ENCODE measurements at regions not wholly inside any gene's neighbourhood (a gene's known extent, or its start where the extent isn't known, plus 50 kb on each side); places are given as distances from the start of the nearest gene placed in this dataset.
A peak's percentile ranks its signal among the peaks of the same experiment; 100 is the strongest.
"Not testable (repeated sequence)": the region's sequence is repeated elsewhere in the genome, so short reads cannot be mapped to it uniquely, and the experiment has no call there.

- DNase-seq (ENCODE audit: low read depth), result no peak
Measured at GRCh38 chr12:19912991-19913390, 455.3 kb upstream of the PDE3A start.

GRCh38 chr12:19915392-19916195 is 452.7 kb upstream of the PDE3A start:
- peak; percentile 8 for DNase-seq (ENCODE audit: low read depth)

GRCh38 chr12:19916196-19916753 is 452.1 kb upstream of the PDE3A start:
- no peak for DNase-seq (ENCODE audit: low read depth)

- DNase-seq (ENCODE audit: low read depth), result no peak
Measured at GRCh38 chr12:19916974-19917373, 451.4 kb upstream of the PDE3A start.

DNA sequence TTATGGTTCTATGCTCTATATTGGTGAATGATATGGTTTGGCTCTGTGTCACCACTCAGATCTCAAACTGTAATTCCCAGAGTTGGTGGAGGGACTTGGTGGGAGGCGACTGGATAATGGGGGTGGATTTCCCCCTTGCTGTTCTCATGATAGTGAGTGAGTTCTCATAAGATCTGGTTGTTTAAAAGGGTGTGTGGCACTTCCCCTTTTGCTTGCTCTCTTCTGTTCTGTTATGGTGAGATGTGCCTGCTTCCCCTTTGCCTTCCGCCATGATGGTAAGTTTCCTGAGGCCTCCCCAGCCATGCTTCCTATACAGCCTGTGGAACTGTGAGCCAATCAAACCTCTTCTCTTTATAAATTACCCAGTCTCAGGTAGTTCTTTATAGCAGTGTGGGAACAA is 446.6 kb upstream of the PDE3A start:
- not testable (repeated sequence) for DNase-seq (ENCODE audit: low read depth)

DNA sequence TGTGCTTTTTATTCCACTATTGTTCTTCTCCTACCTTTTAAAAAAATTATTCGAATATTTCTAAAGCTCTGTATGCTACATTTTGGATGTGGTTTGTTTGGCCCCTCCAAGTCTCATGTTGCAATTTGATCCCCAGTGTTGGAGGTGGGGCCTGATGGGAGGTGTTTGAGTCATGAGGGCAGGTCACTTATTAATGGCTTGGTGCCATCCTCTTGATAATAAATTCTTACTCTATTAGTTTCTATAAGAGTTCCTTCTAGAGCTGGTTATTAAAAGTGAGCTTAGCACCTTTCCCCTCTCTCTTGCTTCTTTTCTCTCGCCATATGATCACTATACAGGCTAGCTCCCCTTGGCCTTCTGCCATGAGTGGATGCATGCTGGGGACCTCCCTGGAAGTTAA is 445.6 kb upstream of the PDE3A start:
- no peak for DNase-seq (ENCODE audit: low read depth)

DNA sequence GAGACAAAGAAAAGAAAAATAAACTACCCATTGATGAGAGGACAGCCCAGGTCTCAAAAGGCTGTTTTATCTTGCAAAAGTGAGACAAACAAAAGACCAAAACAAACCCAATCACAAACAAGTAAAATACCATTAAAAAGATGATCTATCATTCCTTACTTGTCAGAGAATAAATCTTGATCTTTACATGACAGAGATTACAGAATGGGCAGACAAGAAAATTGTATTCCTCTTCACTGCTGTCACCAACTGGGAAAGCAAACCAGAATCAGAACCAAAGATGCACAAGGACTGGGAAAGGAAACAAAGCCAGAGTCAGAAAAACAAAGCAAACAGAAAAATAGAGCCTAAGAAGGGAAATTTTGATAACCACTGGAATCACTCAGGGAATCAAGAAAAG is 444.0 kb upstream of the PDE3A start:
- no peak for DNase-seq (ENCODE audit: low read depth)

GRCh38 chr12:19925841-19926240 is 442.5 kb upstream of the PDE3A start:
- no peak for DNase-seq (ENCODE audit: low read depth)

- DNase-seq (ENCODE audit: low read depth), result no peak
Measured at GRCh38 chr12:19926266-19926665, 442.1 kb upstream of the PDE3A start.

DNA sequence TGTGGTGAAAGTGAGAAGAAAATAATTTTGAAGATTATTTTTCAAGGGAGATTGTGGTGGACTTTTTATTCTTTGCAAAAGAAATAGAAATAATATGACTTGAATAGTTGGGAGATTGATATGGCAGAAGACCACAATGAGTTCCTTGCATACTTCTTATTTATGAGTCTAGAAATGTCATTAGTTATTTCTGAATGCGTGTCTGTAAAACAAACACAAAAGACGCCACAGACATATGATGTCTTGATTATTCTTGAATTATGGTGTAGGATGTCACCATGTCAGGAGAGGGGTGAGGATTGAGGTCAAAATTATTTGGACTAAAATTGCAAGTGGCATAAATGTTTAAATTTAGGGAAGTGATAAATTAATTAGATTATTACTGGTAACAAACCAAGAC is 440.7 kb upstream of the PDE3A start:
- no peak for DNase-seq (ENCODE audit: low read depth)

- no peak for DNase-seq (ENCODE audit: low read depth)
Measured at GRCh38 chr12:19932413-19932812, 435.9 kb upstream of the PDE3A start.

DNA sequence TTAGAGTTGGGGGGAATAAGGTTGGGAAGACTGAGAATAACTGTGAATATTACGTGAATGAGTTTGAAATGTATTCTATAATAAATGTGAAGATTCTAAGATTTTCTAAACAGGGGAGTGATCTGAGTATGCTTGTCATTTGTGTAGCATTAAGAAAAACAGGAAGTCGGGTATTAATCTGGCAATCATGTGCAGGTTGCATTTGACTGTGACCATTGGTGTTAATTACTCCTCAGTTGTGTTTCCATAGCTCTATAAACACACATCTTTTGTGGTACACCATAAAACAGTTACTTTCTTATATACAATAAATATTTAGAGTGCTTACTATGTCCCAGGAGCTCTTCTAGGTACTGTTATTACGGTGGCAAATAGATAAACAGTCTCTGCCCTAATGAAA is 434.4 kb upstream of the PDE3A start:
- no peak for DNase-seq (ENCODE audit: low read depth)

- no peak for DNase-seq (ENCODE audit: low read depth)
Measured at GRCh38 chr12:19937161-19937560, 431.2 kb upstream of the PDE3A start.

DNA sequence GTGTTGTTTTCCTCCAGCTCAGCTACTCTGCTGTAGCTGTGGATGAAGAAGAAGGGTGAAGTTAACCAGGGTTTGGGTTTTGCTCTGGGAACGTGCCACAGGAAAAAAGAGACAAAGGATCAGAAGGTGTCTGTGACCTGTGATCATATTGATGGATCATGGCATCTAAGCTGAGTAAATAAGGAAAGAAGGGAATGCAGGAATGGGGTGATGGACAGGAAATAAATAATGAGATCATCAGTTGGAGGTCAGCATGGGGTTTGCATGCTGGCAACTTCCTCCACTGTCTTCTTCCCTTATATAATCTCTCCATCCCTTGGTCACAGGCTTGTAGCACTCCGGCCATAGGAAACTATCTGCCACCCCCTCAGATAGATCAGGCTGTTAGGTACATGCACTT is 430.3 kb upstream of the PDE3A start:
- no peak for DNase-seq (ENCODE audit: low read depth)

DNA sequence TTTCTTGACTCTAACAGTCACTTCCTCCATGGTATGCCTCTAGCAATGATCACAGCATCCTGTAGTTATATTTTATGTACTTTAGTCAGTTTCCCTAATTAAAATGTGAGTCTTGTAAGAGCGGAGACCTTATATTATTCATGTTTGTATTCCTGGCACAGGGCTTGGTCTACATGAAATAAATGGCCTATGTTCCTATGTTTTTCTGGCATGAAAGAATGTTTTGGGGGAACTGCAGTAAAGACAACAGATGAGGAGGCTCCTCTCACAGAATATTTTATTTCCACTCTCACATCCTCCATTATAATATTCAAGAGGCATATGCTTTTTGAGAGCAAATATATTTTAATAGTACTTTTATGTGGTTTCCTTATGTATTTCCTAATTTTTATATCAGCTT is 429.8 kb upstream of the PDE3A start:
- DNase-seq (ENCODE audit: low read depth), result no peak

- no peak for DNase-seq (ENCODE audit: low read depth)
Measured at GRCh38 chr12:19940267-19940666, 428.1 kb upstream of the PDE3A start.

DNA sequence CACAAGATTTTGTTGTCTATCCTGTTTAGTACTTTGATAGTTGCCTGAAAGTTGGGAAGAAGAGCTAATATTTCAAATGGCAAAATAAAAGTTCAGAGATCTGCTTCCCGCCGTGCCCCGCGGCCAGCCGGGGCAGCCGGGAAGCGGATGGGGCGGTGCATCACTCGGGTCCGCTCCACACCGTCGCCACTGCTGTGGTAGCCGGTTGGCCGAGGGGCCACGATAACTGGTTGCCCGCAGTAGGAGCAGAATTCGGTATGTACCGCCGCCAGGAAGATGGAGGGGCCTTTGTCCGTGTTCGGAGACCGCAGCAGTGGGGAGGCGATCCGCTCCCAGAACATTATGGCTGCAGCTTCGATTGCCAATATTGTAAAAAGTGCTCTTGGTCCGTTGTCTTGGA is 427.2 kb upstream of the PDE3A start:
- no peak for DNase-seq (ENCODE audit: low read depth)

DNA sequence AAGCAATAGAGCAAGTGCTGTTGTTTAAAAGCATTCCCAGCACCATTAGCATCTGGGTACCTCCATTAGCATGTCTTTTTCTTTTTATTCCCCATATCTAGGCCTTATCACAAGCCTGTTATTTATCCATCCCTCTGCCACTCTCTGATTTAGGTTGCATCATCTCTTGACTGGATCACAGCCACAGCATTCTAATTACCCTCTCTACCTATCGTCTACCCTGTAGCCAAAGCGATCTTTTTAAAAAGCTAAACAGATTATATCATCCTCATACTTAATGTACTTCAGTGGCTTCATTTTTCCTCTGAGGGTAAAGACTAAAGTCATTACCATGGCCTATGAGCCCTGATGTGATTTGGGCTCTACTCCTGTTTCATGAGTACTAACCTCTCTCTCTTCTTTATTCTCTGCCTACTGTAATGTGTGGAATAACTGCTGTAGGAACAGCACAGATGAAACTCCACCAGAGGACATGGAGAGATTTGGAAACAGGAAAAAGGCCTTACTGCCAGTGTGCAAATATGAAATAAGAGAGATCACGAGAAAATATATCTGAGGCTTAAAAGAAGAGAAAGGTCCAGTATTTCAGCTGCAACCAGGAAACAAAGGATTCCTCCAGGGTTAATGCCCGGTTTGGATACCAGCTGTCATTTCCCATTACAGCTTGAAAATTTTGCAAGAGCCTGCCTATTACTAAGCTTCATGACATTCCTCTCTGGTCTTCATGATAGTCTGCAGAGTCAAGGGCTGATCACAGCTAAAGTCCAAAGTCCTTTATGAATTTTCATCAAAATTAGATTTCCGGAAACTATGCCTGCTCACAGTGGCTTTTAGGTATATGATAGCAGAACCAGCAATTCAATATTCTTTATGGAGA is 422.5 kb upstream of the PDE3A start:
- DNase-seq (ENCODE audit: low read depth), result peak; percentile 24

GRCh38 chr12:19946550-19946949 is 421.8 kb upstream of the PDE3A start:
- peak; percentile 87 for DNase-seq (ENCODE audit: low read depth)

DNA sequence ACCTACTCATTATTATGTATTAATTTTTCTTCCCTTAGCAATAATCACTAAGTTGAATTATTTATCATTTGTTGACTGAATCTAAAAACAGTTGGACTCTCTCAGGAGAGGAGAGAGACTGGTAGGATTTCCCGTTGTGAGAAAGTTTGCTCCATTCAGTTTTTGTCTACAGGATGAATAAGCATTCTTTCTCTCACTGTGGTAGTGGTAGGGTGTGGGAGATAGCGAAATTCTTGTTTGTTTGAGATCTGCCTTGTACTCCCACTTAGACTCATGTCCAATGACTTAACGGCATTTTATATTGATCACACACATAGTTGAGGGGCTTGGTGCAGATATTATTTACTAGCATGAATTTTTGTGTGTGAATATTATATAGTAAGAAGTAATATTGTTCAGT is 421.0 kb upstream of the PDE3A start:
- no peak for DNase-seq (ENCODE audit: low read depth)

DNA sequence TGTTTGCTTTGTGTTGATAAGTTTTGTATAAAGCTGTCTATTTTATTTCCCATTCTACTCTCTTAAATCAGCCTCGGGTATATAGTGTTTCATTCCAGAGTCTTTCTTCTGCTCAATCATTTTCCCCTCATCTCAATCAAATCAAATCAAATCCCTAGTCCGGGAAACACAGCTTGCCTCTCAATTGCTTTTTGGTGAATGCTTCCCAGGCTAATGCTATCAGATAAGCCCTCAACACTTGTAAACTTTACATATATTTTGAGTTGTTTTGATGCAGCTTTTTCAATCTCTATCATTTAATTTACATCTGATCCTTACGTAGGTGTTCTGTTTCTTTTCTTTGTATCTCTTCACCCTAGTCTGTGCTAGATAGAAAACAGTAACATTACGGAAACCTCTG is 416.7 kb upstream of the PDE3A start:
- no peak for DNase-seq (ENCODE audit: low read depth)

- no peak for DNase-seq (ENCODE audit: low read depth)
Measured at GRCh38 chr12:19953734-19954133, 414.6 kb upstream of the PDE3A start.

GRCh38 chr12:19954163-19954562 is 414.2 kb upstream of the PDE3A start:
- no peak for DNase-seq (ENCODE audit: low read depth)

Data from GM04503 (cell line).